ENCODE measurements at regions not wholly inside any gene's neighbourhood (a gene's known extent, or its start where the extent isn't known, plus 50 kb on each side); places are given as distances from the start of the nearest gene placed in this dataset.

DNA sequence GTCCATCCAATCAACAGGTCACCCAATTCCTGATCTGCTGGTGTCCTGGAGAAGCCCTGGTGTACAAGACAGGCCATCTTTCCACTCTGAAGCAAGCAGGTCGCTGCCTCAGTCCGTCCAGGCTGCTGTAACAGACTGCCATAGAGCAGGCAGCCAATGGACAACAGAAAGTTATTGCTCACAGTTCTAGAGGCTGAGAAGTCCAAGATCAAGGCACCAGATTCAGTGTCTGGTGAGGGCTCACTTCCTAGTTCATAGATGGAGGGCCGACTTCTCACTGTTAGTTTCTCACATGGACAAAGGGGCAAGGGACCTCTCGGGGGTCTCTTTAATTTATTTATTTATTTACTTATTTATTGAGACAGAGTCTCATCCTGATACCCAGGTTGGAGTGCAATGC lies 74.8 kb downstream of the CD24 start:
- no peak for TF ChIP-seq REST (IDR thresholded peaks at IDR 0.05; ENCODE audit: low read depth, low read length)
- no peak for TF ChIP-seq CTCF (IDR thresholded peaks at IDR 0.05)
- no peak for TF ChIP-seq MXI1 (IDR thresholded peaks at IDR 0.05; ENCODE audit: low read depth, low read length)
- TF ChIP-seq, protein P1, sequence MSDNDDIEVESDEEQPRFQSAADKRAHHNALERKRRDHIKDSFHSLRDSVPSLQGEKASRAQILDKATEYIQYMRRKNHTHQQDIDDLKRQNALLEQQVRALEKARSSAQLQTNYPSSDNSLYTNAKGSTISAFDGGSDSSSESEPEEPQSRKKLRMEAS (IDR thresholded peaks at IDR 0.05; ENCODE audit: low read depth) = no peak
